ENCODE measurements at regions not wholly inside any gene's neighbourhood (a gene's known extent, or its start where the extent isn't known, plus 50 kb on each side); places are given as distances from the start of the nearest gene placed in this dataset.

- DNase-seq = no peak
Measured at GRCh38 chrX:39189431-39189830, 388.2 kb downstream of the MID1IP1 start.

- DNase-seq = no peak
Measured at GRCh38 chrX:39194673-39195072, 393.4 kb downstream of the MID1IP1 start.

GRCh38 chrX:39195156-39195555 lies 393.9 kb downstream of the MID1IP1 start:
- no peak for DNase-seq

- peak; percentile 21 for DNase-seq
Measured at GRCh38 chrX:39196192-39197102, 395.2 kb downstream of the MID1IP1 start.

- DNase-seq = no peak
Measured at GRCh38 chrX:39199429-39199828, 398.2 kb downstream of the MID1IP1 start.

GRCh38 chrX:39201305-39201990 lies 400.2 kb downstream of the MID1IP1 start:
- DNase-seq = no peak

GRCh38 chrX:39202641-39203040 lies 401.4 kb downstream of the MID1IP1 start:
- DNase-seq = no peak

GRCh38 chrX:39203427-39203826 lies 402.2 kb downstream of the MID1IP1 start:
- no peak for DNase-seq

GRCh38 chrX:39204353-39204752 lies 403.1 kb downstream of the MID1IP1 start:
- DNase-seq = no peak

GRCh38 chrX:39204945-39205344 lies 403.7 kb downstream of the MID1IP1 start:
- DNase-seq = no peak

- DNase-seq = no peak
Measured at GRCh38 chrX:39205467-39205866, 404.2 kb downstream of the MID1IP1 start.

- no peak for DNase-seq
Measured at GRCh38 chrX:39206399-39207145, 405.3 kb downstream of the MID1IP1 start.

GRCh38 chrX:39211501-39211900 lies 410.2 kb downstream of the MID1IP1 start:
- no peak for DNase-seq

- DNase-seq = no peak
Measured at GRCh38 chrX:39212456-39212855, 411.2 kb downstream of the MID1IP1 start.

- DNase-seq = no peak
Measured at GRCh38 chrX:39214387-39215126, 413.3 kb downstream of the MID1IP1 start.

GRCh38 chrX:39220952-39221351 lies 419.7 kb downstream of the MID1IP1 start:
- DNase-seq = no peak

GRCh38 chrX:39222346-39223113 lies 421.3 kb downstream of the MID1IP1 start:
- no peak for DNase-seq

GRCh38 chrX:39226251-39226650 lies 425.0 kb downstream of the MID1IP1 start:
- DNase-seq = no peak

- no peak for DNase-seq
Measured at GRCh38 chrX:39227371-39227770, 426.1 kb downstream of the MID1IP1 start.

GRCh38 chrX:39238006-39238405 lies 436.7 kb downstream of the MID1IP1 start:
- no peak for DNase-seq

- peak; percentile 24 for DNase-seq
Measured at GRCh38 chrX:39242187-39242586, 440.9 kb downstream of the MID1IP1 start.

- peak; percentile 40 for DNase-seq
Measured at GRCh38 chrX:39244147-39244546, 442.9 kb downstream of the MID1IP1 start.
